ENCODE measurements at regions not wholly inside any gene's neighbourhood (a gene's known extent, or its start where the extent isn't known, plus 50 kb on each side); places are given as distances from the start of the nearest gene placed in this dataset.

DNA sequence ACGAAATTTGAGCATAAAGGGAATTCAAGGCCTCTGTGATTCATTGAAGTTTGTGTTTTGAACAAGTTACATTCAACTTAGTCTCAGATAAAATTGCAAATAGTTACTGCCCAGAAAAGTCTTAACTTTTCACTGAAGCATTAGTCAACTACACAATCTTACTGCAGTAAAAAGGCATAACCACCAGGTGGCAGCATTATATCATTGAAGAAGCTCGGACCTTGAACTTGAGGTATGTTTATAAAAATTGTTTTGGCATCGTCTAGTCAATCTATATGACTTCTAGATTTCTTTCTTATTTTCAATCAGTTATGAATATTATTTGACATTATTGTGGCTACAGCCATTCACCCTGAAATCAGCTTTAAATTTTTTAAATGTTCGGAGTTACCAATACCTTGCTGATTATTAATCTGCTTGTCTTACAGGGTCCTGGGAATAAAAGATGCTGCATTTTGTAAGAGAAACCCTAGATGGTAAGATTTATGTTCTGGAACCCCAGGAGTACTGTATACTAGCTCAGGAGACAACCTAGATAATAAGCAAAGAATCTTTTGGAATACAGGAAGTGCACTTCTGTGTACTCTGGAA lies 83.9 kb upstream of the GRAMD2B start:
- Mint-ChIP-seq H3K9me3 (no peaks in the 10 kb centered on the region), H3K4me3 (no peak overlapping the region), H3K27ac (no peak overlapping the region), H3K4me1 (no peaks in the 10 kb centered on the region), H3K27me3 (ENCODE audit: low read depth in 2 of 2) (peaks cover 7 to 37% of the 10 kb centered on the region in 2 donors), H3K36me3 (no peaks in the 10 kb centered on the region)
- no peak overlapping the region for H3K27ac ChIP-seq (ENCODE audit: low read length)
- 64% methylated on average over 2 of the region's 4 CpGs for WGBS (ENCODE audit: insufficient coverage)
- peak in 1 of 2 donors; percentile 80 for DNase-seq
- no peaks in the 10 kb centered on the region for H3K4me1 ChIP-seq (ENCODE audit: control insufficient read depth, insufficient read depth, low read length)
- no peaks in the 10 kb centered on the region for H3K36me3 ChIP-seq (ENCODE audit: control insufficient read depth, insufficient read depth, low read length)
- no peaks in the 10 kb centered on the region for H3K27me3 ChIP-seq (ENCODE audit: control insufficient read depth, insufficient read depth, low read length)
- H3K4me3 ChIP-seq (ENCODE audit: low read length) = no peak overlapping the region
- TF ChIP-seq, protein P1, sequence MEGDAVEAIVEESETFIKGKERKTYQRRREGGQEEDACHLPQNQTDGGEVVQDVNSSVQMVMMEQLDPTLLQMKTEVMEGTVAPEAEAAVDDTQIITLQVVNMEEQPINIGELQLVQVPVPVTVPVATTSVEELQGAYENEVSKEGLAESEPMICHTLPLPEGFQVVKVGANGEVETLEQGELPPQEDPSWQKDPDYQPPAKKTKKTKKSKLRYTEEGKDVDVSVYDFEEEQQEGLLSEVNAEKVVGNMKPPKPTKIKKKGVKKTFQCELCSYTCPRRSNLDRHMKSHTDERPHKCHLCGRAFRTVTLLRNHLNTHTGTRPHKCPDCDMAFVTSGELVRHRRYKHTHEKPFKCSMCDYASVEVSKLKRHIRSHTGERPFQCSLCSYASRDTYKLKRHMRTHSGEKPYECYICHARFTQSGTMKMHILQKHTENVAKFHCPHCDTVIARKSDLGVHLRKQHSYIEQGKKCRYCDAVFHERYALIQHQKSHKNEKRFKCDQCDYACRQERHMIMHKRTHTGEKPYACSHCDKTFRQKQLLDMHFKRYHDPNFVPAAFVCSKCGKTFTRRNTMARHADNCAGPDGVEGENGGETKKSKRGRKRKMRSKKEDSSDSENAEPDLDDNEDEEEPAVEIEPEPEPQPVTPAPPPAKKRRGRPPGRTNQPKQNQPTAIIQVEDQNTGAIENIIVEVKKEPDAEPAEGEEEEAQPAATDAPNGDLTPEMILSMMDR (IDR thresholded peaks at IDR 0.05) = peak; percentile 87
- H3K9me3 ChIP-seq (ENCODE audit: control insufficient read depth, insufficient read depth, low read length) = no peaks in the 10 kb centered on the region
- ATAC-seq = peak; percentile 58 to 64 (median 59)
- intact Hi-C loops (cut with micrococcal nuclease) = loop anchor here (1.0 to 5.0 kb wide), 3 partner anchors 161 to 263 kb away; partner anchors contain the start of gene PHAX

DNA sequence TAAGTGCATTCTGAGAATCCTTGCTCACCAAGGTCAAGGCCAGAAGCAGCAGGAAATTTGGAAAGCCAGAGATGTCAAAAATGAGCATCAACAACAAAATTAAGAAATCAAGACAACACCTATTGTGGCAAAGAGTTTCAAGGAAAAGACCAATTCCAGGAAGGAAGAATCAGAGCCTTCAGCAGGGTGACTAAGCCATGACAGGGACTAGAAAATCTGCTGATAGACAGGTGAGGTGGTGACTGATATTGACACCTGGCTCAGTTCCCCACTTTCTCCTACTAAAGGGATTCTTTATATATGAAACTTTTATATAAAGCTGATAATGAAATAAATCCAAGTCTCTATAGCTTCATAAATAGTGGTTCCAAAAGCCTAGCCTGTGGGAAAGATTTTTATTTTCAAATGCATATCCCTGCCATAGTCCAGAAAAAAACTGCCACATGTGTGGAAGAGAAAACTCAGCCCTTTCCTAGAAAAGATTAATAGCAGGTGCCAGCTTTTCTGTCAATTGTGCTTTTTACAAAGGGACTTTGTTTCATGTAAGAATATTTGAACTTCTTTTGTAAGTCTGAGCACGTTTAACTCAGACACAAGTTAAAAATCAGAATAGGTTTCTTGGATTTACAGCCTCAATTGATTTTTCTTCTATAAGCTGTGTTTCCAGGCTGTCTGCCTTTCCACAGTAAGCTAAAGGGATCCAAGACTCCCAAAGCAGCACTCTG lies 81.1 kb upstream of the GRAMD2B start:
- H3K9me3 Mint-ChIP-seq = no peaks in the 10 kb centered on the region

DNA sequence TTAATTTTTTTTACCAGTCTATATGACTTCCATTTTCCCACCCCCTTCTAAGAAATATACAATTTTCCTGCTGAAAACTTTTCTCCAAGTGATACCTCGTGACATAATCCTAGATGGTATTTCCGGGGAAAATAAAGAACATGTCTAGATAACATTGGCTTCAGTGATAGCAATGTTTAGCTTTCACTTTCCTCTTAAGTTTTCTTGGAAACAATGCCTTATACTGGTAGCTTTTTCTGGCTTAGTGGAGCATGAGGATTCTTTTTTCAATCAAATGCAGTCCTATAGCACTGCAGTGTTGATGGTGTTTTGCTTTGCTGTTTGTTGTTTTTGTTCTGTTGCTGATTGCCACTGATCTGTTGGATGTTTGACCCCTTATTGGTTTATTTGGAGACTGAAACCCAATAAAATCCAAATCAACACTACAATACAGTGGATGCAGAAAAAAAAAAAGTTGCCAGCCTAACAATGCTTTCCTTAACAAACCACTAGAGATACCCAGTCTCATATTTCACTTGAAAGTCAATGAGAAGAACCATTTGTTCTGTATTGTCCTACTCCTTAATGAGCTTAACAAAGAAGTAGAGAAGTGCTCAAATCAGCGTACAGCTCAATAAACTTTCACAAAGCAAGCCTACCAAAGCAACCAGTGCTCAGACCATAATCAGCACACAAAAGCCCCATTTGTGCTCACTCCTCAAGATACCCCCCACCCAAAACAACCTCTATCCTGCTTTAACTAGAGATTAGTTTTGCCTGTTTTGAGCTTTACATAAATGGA lies 74.2 kb upstream of the GRAMD2B start:
- Histone ChIP-seq H3K27me3 (ENCODE audit: control insufficient read depth, insufficient read depth, low read length) (peaks cover 2% of the 10 kb centered on the region), H3K9me3 (ENCODE audit: control insufficient read depth, insufficient read depth, low read length) (no peaks in the 10 kb centered on the region), H3K36me3 (ENCODE audit: control insufficient read depth, insufficient read depth, low read length) (no peaks in the 10 kb centered on the region), H3K27ac (ENCODE audit: low read length) (no peak overlapping the region), H3K4me3 (ENCODE audit: low read length) (no peak overlapping the region), H3K4me1 (ENCODE audit: control insufficient read depth, insufficient read depth, low read length) (no peaks in the 10 kb centered on the region)
- H3K4me1 Mint-ChIP-seq = peaks cover 2% of the 10 kb centered on the region in 2 donors
- H3K4me3 Mint-ChIP-seq = no peak overlapping the region
- peaks cover 30 to 36% of the 10 kb centered on the region in 2 donors for H3K27me3 Mint-ChIP-seq (ENCODE audit: low read depth in 2 of 2)
- ATAC-seq (no peak), DNase-seq (no peak)
- intact Hi-C loops (cut with micrococcal nuclease) = no loop called here
- H3K36me3 Mint-ChIP-seq = no peaks in the 10 kb centered on the region
- H3K9me3 Mint-ChIP-seq = no peaks in the 10 kb centered on the region
- no peak overlapping the region for H3K27ac Mint-ChIP-seq
- TF ChIP-seq, protein P1 (IDR thresholded peaks at IDR 0.05) = no peak
- 94% methylated on average over 3 of the region's 3 CpGs for WGBS (ENCODE audit: insufficient coverage)

More for the DNA sequence above, 81.1 kb upstream of the GRAMD2B start:
- Histone ChIP-seq H3K27ac (ENCODE audit: low read length) (no peak overlapping the region), H3K36me3 (ENCODE audit: control insufficient read depth, insufficient read depth, low read length) (no peaks in the 10 kb centered on the region), H3K9me3 (ENCODE audit: control insufficient read depth, insufficient read depth, low read length) (no peaks in the 10 kb centered on the region), H3K27me3 (ENCODE audit: control insufficient read depth, insufficient read depth, low read length) (no peaks in the 10 kb centered on the region), H3K4me1 (ENCODE audit: control insufficient read depth, insufficient read depth, low read length) (no peaks in the 10 kb centered on the region), H3K4me3 (ENCODE audit: low read length) (no peak overlapping the region)
- Mint-ChIP-seq H3K27ac (no peak overlapping the region), H3K36me3 (no peaks in the 10 kb centered on the region), H3K27me3 (ENCODE audit: low read depth in 2 of 2) (peaks cover 20 to 48% of the 10 kb centered on the region in 2 donors), H3K4me1 (no peaks in the 10 kb centered on the region), H3K4me3 (no peak overlapping the region)
- TF ChIP-seq, protein P1 (IDR thresholded peaks at IDR 0.05) = no peak
- DNase-seq (no peak), ATAC-seq (no peak)
- intact Hi-C loops (cut with micrococcal nuclease) = no loop called here
- WGBS (ENCODE audit: insufficient coverage) = 71% methylated on average over 1 of the region's 1 CpG

Data from natural killer cell (primary cell).